GM12878 (cell line): ENCODE measurements at regions not wholly inside any gene's neighbourhood (a gene's known extent, or its start where the extent isn't known, plus 50 kb on each side); places are given as distances from the start of the nearest gene placed in this dataset.

Experiments
- ATAC-seq: fragments of 200-7000 bp; cut with Tn5 transposase; 3 replicates; pipeline ENCODE4 v1.9.1; 2020; ENCODE audit warnings: mild to moderate bottlenecking, moderate library complexity
- BruUV-seq: library from RNA; stranded (reverse); fragments of 400-500 nt; replicated peaks from 2 replicates; lab custom pipeline; 2021; lab: Mats Ljungman, UMichigan
- CTCF ChIA-PET: fragments of 300-600 bp; sonication (Branson Sonifier 250); formaldehyde crosslinking; extraction: SDS; loops from one replicate; lab custom pipeline; 2021; ENCODE audit warnings: inconsistent platforms; lab: Yijun Ruan, JAX
- POLR2A ChIA-PET: fragments of 350-600 bp; formaldehyde crosslinking; extraction: SDS; loops from one replicate; lab custom pipeline; 2021; ENCODE audit warnings: inconsistent platforms; lab: Charles Lee
- RAD21 ChIA-PET: fragments of 300-600 bp; sonication (Branson Sonifier 250); formaldehyde crosslinking; loops from one replicate; lab custom pipeline; 2023; ENCODE audit warnings: antibody characterized with exemption; ENCODE audit not compliant: unreplicated experiment; lab: Charles Lee
- SMC1A ChIA-PET: fragments of 300-600 bp; sonication (Branson Sonifier 250); formaldehyde crosslinking; loops from one replicate; lab custom pipeline; 2023; ENCODE audit not compliant: unreplicated experiment, uncharacterized antibody; lab: Charles Lee
- DNase-seq: peaks from one replicate; pipeline ENCODE4 v3.0.0-alpha.2; 2011; ENCODE audit warnings: low read depth, low spot score
- FAIRE-seq: peaks from 3 replicates; lab custom pipeline; 2011; peaks lifted over from hg19 to GRCh38; lab: Jason Lieb, UNC
- H2AFZ ChIP-seq: 2 replicates; pipeline ENCODE4 v1.6.0; 2011; ENCODE audit warnings: low read depth, low read length, control low read depth; ENCODE audit not compliant: control insufficient read depth
- H3K27ac ChIP-seq: 2 replicates; pipeline ENCODE4 v1.5.1; 2011; ENCODE audit warnings: control low read depth; ENCODE audit not compliant: control insufficient read depth, insufficient read depth
- H3K27me3 ChIP-seq, 2 experiments: replicated peaks in 1 of 2; 2 replicates each; pipeline versions ENCODE4 v1.6.0 to v1.6.1; 2011; ENCODE audit warnings: low read length in 1 of 2; ENCODE audit not compliant: control insufficient read depth in 2 of 2, insufficient read depth in 2 of 2
- H3K36me3 ChIP-seq, 2 experiments: 2 replicates each; pipeline ENCODE4 v1.5.1; 2011; ENCODE audit warnings: low read length in 1 of 2; ENCODE audit not compliant: control insufficient read depth in 2 of 2, insufficient read depth in 2 of 2
- H3K4me1 ChIP-seq: 2 replicates; pipeline ENCODE4 v1.6.1; 2011; ENCODE audit warnings: mild to moderate bottlenecking, low read length, moderate library complexity, mixed read lengths; ENCODE audit not compliant: control insufficient read depth, insufficient read depth
- H3K4me2 ChIP-seq: 2 replicates; pipeline ENCODE4 v1.6.0; 2011; ENCODE audit warnings: control low read depth; ENCODE audit not compliant: control insufficient read depth, insufficient read depth
- H3K4me3 ChIP-seq: fragments of 200-600 bp; sonication (generic); 2 replicates; pipeline ENCODE4 v1.5.1; 2016
- H3K79me2 ChIP-seq: 2 replicates; pipeline ENCODE4 v1.6.0; 2011; ENCODE audit warnings: low read length; ENCODE audit not compliant: control insufficient read depth, insufficient read depth
- H3K9ac ChIP-seq: 2 replicates; pipeline ENCODE4 v1.8.0; 2011; ENCODE audit warnings: low read length, control low read depth, mixed read lengths; ENCODE audit not compliant: control insufficient read depth, insufficient read depth
- H3K9me3 ChIP-seq: replicated peaks from 3 replicates; pipeline ENCODE4 v1.5.1; 2011; ENCODE audit warnings: mild to moderate bottlenecking, low read length; ENCODE audit not compliant: control insufficient read depth, insufficient read depth
- H4K20me1 ChIP-seq: 2 replicates; pipeline ENCODE4 v1.6.0; 2011; ENCODE audit not compliant: control insufficient read depth, insufficient read depth
- CHD2 ChIP-seq: IDR thresholded peaks from 2 replicates; pipeline ENCODE4 v1.6.1; 2011; ENCODE audit warnings: low read depth, low read length, improper control_type of control experiment, borderline replicate concordance
- E2F8 ChIP-seq: fragments of 450-650 bp; IDR thresholded peaks from 2 replicates; pipeline ENCODE4 v1.6.1; 2018; ENCODE audit warnings: mild to moderate bottlenecking, low read depth, moderate library complexity; ENCODE audit not compliant: partially characterized antibody
- FOXM1 ChIP-seq: IDR thresholded peaks from 2 replicates; pipeline ENCODE4 v1.6.1; 2012; ENCODE audit warnings: low read depth, mild to moderate bottlenecking, inconsistent platforms, low read length, moderate library complexity
- JUNB ChIP-seq: IDR thresholded peaks from 2 replicates; pipeline ENCODE4 v1.6.1; 2016; ENCODE audit warnings: antibody characterized with exemption, mild to moderate bottlenecking
- PAX5 ChIP-seq: IDR thresholded peaks from 2 replicates; pipeline ENCODE4 v1.6.1; 2011; ENCODE audit warnings: low read depth, low read length, borderline replicate concordance
- SMAD5 ChIP-seq: IDR thresholded peaks from 2 replicates; pipeline ENCODE4 v1.6.1; 2016; ENCODE audit warnings: antibody characterized with exemption, low read depth
- ZBTB40 ChIP-seq: fragments of 450-650 bp; IDR thresholded peaks from 2 replicates; pipeline ENCODE4 v1.6.1; 2016; ENCODE audit warnings: mild to moderate bottlenecking, moderate library complexity, borderline replicate concordance
- ZNF217 ChIP-seq: fragments of 450-650 bp; IDR thresholded peaks from 2 replicates; pipeline ENCODE4 v1.6.1; 2017; ENCODE audit warnings: antibody characterized with exemption, mild to moderate bottlenecking
- ZNF274 ChIP-seq: IDR thresholded peaks from one replicate; pipeline ENCODE4 v1.8.0; 2011; ENCODE audit not compliant: insufficient read length, insufficient read depth
- WGBS: methylation state at CpG from one replicate; pipeline ENCODE4 v1.1.6; 2016; ENCODE audit warnings: low lambda C conversion rate; ENCODE audit not compliant: insufficient replicate concordance, insufficient coverage; ENCODE audit errors: missing lambda C conversion rate; 5-methylcytosine and 5-hydroxymethylcytosine counted together
- in situ Hi-C: fragments of 300-500 bp; cut with MboI; formaldehyde crosslinking; loops from 9 replicates; pipeline ENCODE4 v1.14.3; 2018; ENCODE audit warnings: mixed read lengths
- intact Hi-C: fragments of 100-400 bp; cut with micrococcal nuclease; formaldehyde crosslinking; loops from one replicate; pipeline ENCODE4 v1.14.2; 2022; ENCODE audit not compliant: unreplicated experiment
- TF ChIP-seq, protein P1 (sequence below): IDR thresholded peaks from 2 replicates; pipeline ENCODE4 v1.6.1; 2012; ENCODE audit warnings: low read depth, low read length, improper control_type of control experiment

GRCh38 chr12:83690465-83690864 lies 1003.8 kb downstream of the TMTC2 start:
- no TSS peak for BruUV-seq
- SMC1A ChIA-PET: no interaction called here
- Histone ChIP-seq H3K27ac (no peak overlapping the region), H2AFZ (no peak overlapping the region), H3K4me3 (no peak overlapping the region), H3K79me2 (no peaks in the 10 kb centered on the region), H3K4me1 (no peaks in the 10 kb centered on the region), H3K9me3 (no peaks in the 10 kb centered on the region; the same call in 2 of the 3 replicates), H3K27me3 (no peaks in the 10 kb centered on the region), H3K4me2 (no peak overlapping the region), H4K20me1 (no peaks in the 10 kb centered on the region), H3K36me3 (no peaks in the 10 kb centered on the region), H3K9ac (no peak overlapping the region)
- 0% methylated on average over 1 of the region's 1 CpG for WGBS
- CTCF ChIA-PET: no interaction called here
- TF ChIP-seq ZNF274 (no peak), E2F8 (no peak), JUNB (no peak)
- TF ChIP-seq, all 136 proteins: peak for 0
- intact Hi-C loops (no loop called here), in situ Hi-C loops (no loop called here)
- ChIA-PET RAD21 (no interaction called here), POLR2A (no interaction called here)
- ATAC-seq (no peak), DNase-seq (no peak), FAIRE-seq (no peak)

- no peaks in the 10 kb centered on the region for H3K27me3 ChIP-seq
- H3K27ac ChIP-seq: no peak overlapping the region
- no peaks in the 10 kb centered on the region for H3K36me3 ChIP-seq
- intact Hi-C loops (no loop called here), in situ Hi-C loops (no loop called here)
- no peak for ATAC-seq
- no peak overlapping the region for H3K4me2 ChIP-seq
- no peak overlapping the region for H3K4me3 ChIP-seq
- no peaks in the 10 kb centered on the region for H3K79me2 ChIP-seq
- no peak for DNase-seq
- 93% methylated on average over 2 of the region's 2 CpGs for WGBS
- no peaks in the 10 kb centered on the region; the same call in 2 of the 3 replicates for H3K9me3 ChIP-seq
- no TSS peak for BruUV-seq
- ChIA-PET SMC1A (interaction anchor here (0.6 kb wide), 1 partner anchor 77 kb away, joined by 3 read pairs; no protein-coding TSS in a partner anchor), POLR2A (no interaction called here), RAD21 (no interaction called here), CTCF (no interaction called here)
- H3K9ac ChIP-seq: no peak overlapping the region
- no peak for FAIRE-seq
- H4K20me1 ChIP-seq: no peaks in the 10 kb centered on the region
- H3K4me1 ChIP-seq: no peaks in the 10 kb centered on the region
- no peak overlapping the region for H2AFZ ChIP-seq
- no peak for TF ChIP-seq ZBTB40
- no peak for TF ChIP-seq SMAD5
- no peak for TF ChIP-seq ZNF217
- TF ChIP-seq PAX5: no peak
- TF ChIP-seq, protein P1, sequence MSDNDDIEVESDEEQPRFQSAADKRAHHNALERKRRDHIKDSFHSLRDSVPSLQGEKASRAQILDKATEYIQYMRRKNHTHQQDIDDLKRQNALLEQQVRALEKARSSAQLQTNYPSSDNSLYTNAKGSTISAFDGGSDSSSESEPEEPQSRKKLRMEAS: no peak
- TF ChIP-seq FOXM1: no peak
- TF ChIP-seq CHD2: no peak
Observed at GRCh38 chr12:83689333-83689732, 1002.6 kb downstream of the TMTC2 start.
